Heart right ventricle (tissue), 16 donors: ENCODE measurements at regions not wholly inside any gene's neighbourhood (a gene's known extent, or its start where the extent isn't known, plus 50 kb on each side); places are given as distances from the start of the nearest gene placed in this dataset.

Source experiments
- ATAC-seq, 8 donors: fragments of 200-7000 bp; cut with Tn5 transposase; one replicate each; pipeline ENCODE4 v1.9.1; 2020; ENCODE audit warnings: mild to moderate bottlenecking in 8 of 8, moderate library complexity in 8 of 8, moderate number of reproducible peaks in 1 of 8
- DNase-seq, 2 donors: peaks; one replicate each; pipeline ENCODE4 v3.0.0-alpha.2; 2020
- H3K27ac ChIP-seq, 10 donors: fragments of 200-600 bp; sonication (generic) in 2 of 10; one replicate each; pipeline versions ENCODE4 v1.5.0 to v1.8.0; 2020 to 2022; ENCODE audit warnings: mild to moderate bottlenecking in 3 of 10
- H3K27me3 ChIP-seq, 7 donors: fragments of 200-600 bp; one replicate each; pipeline ENCODE4 v1.8.0; 2021 to 2022; ENCODE audit warnings: mild to moderate bottlenecking in 2 of 7
- H3K36me3 ChIP-seq, 9 donors: fragments of 200-600 bp; sonication (generic) in 1 of 9; one replicate each; pipeline versions ENCODE4 v1.5.0 to v1.8.0; 2020 to 2022; ENCODE audit warnings: mild to moderate bottlenecking in 2 of 9
- H3K4me1 ChIP-seq, 9 donors: fragments of 200-600 bp; sonication (generic) in 1 of 9; one replicate each; pipeline versions ENCODE4 v1.5.0 to v1.8.0; 2020 to 2022; ENCODE audit warnings: mild to moderate bottlenecking in 4 of 9
- H3K4me3 ChIP-seq, 10 donors: fragments of 200-600 bp; sonication (generic) in 2 of 10; one replicate each; pipeline versions ENCODE4 v1.5.0 to v1.8.0; 2020 to 2022; ENCODE audit warnings: mild to moderate bottlenecking in 7 of 10, moderate library complexity in 2 of 10
- H3K9me3 ChIP-seq, 11 donors: fragments of 200-600 bp in 10 of 11; sonication (generic) in 2 of 11; one replicate each; pipeline versions ENCODE4 v1.5.0 to v1.8.0; 2013 to 2022; ENCODE audit warnings: mild to moderate bottlenecking in 2 of 11, control low read depth in 1 of 11, moderate library complexity in 1 of 11
- WGBS, 2 donors: extraction: QIAGEN DNeasy Blood & Tissue Kit; methylation state at CpG; one replicate each; pipeline ENCODE4 v1.1.7; 2013; ENCODE audit warnings: inconsistent platforms in 1 of 2; 5-methylcytosine and 5-hydroxymethylcytosine counted together
- intact Hi-C, 10 donors: fragments of 100-400 bp; cut with DNase I; formaldehyde crosslinking; loops; one replicate each; pipeline versions ENCODE4 v1.11.1 to v1.14.2; 2022
- TF ChIP-seq, protein P1 (sequence below), 9 donors: fragments of 200-600 bp; sonication (generic) in 2 of 9; IDR thresholded peaks; one replicate each; pipeline versions ENCODE4 v1.5.0 to v1.8.0; 2021 to 2022; ENCODE audit warnings: antibody characterized with exemption in 9 of 9, mild to moderate bottlenecking in 5 of 9, moderate library complexity in 1 of 9
- donor health status: Arrhythmogenic right ventricular cardiomyopathy.
- donor health status: ischemic (EF 13 %, LVEDD 7.1; RV severe dilation, severe dysfunction).
- donor health status: healthy with polysubstance abuse.
- donor health status: DM: no; HTN: yes; CAD: no.
- donor health status: DM: no; HTN: no; CAD: no.
- donor health status: ischemic (EF 25% LVEDD 6.9; RV normal size, moderate dysfunction).
- donor health status: ischemic (EF 25% LVEDD 5.7; RV mildly dilated, moderate dysfunction).
- donor health status: healthy.
- donor health status: DM: yes; HTN: yes; CAD: no.
- donor health status: Ischemic cardiomyopathy.
- donor health status: ischemic (EF 35%, LVEDD 5.7; RV mildly dilated, moderate dysfunction).
- donor health status: nonischemic (EF 11% LVEDD 7.7; RV severe dilation, severe dysfunction).
- donor health status: DM: yes; HTN: yes; CAD: no.
- donor health status: PGD.
- donor health status: ischemic (EF 29% LVEDD 5.4; RV normal size, mild dysfunction).
- donor health status: nonischemic (EF 23%, LVEDD 6.1; RV moderate dilation, normal function).

DNA sequence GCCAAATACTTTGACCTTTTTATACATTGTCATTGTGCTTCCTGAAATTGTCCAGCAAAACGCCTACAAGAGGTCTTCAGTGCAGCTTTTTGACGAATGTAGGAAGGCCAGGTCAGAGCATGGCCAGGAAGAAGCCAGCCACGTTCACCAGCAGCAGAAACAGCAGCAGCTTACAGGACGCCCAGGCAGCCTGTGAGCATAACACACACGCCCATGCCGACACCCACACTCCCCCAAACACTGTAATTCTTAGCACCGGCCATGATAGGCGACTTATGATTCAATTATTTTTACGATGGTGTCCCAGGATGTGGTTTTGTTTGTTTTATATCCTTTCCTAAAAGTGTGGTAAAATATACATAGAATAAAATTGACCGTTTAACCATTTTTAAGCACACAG, 249.1 kb upstream of the SALL3 start:
- Histone ChIP-seq H3K27me3 (peaks cover 0 to 13% (median 5%) of the 10 kb centered on the region in 7 donors), H3K4me3 (no peak overlapping the region), H3K27ac (no peak overlapping the region), H3K9me3 (no peaks in the 10 kb centered on the region), H3K4me1 (no peaks in the 10 kb centered on the region), H3K36me3 (no peaks in the 10 kb centered on the region)
- no peak for ATAC-seq
- intact Hi-C loops = no loop called here
- TF ChIP-seq, protein P1, sequence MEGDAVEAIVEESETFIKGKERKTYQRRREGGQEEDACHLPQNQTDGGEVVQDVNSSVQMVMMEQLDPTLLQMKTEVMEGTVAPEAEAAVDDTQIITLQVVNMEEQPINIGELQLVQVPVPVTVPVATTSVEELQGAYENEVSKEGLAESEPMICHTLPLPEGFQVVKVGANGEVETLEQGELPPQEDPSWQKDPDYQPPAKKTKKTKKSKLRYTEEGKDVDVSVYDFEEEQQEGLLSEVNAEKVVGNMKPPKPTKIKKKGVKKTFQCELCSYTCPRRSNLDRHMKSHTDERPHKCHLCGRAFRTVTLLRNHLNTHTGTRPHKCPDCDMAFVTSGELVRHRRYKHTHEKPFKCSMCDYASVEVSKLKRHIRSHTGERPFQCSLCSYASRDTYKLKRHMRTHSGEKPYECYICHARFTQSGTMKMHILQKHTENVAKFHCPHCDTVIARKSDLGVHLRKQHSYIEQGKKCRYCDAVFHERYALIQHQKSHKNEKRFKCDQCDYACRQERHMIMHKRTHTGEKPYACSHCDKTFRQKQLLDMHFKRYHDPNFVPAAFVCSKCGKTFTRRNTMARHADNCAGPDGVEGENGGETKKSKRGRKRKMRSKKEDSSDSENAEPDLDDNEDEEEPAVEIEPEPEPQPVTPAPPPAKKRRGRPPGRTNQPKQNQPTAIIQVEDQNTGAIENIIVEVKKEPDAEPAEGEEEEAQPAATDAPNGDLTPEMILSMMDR (IDR thresholded peaks at IDR 0.05) = no peak
- WGBS, 2 donors = 49 to 59% methylated on average over 10 of the region's 10 CpGs
- no peak for DNase-seq

DNA sequence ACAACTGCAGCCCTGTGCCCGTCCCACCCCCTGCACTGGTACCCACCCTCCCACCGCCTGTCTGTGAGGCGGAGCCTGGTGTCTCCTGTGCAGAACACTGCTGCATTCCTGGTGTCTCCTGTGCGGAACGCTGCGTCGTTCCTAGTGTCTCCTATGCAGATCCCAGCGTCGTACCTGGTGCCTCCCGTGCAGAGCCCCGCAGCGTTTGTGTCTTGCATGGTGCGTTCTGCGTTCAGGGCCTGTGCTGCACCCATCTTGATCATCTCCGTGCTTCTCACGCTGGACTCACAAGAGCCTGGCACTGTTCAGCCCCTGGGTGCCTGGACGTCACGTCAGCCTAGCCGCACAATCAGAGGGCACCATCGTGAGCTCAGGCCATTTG, 248.6 kb upstream of the SALL3 start:
- 77% methylated on average over 20 of the region's 20 CpGs for whole genome bisulfite sequencing, 2 donors

DNA sequence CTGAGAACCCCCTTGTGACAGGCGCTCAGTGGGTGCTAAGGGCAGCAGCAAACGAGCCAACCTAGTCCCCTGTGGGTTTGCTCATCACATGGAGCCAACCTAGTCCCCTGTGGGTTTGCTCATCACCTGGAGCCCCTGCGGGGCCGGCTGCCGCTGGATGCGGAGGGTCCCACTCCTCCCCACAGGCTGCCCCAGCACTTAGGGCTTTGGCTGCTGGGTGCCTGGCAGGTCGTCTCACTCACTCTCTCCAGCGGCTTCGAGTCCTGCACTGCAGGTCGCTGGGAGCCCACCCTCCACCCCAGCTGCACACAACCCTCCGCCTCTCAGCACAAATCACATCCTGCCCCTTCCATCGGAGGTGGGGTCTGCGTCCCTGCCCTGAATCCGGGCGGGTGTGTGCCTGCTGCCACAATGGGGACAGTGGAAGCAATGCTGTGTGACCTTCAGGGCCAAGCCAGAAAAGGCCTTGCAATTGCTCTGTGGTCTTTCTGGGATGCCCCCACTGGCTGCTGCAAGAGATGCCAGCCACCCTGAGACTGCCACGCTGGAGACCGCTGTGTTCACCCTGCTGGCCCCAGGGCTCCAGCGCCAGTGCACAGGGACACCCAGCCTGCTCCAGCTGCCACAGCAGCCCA, 248.1 kb upstream of the SALL3 start:
- no peak overlapping the region for H3K27ac ChIP-seq
- intact Hi-C loops = no loop called here
- H3K36me3 ChIP-seq = no peaks in the 10 kb centered on the region
- H3K27me3 ChIP-seq = peaks cover 0 to 13% (median 5%) of the 10 kb centered on the region in 7 donors
- H3K9me3 ChIP-seq = no peaks in the 10 kb centered on the region
- H3K4me3 ChIP-seq = no peak overlapping the region
- ATAC-seq (no peak), DNase-seq (no peak)
- 72 to 74% methylated on average over 16 to 18 of the region's 18 CpGs for WGBS, 2 donors
- no peaks in the 10 kb centered on the region for H3K4me1 ChIP-seq
- TF ChIP-seq, protein P1 (IDR thresholded peaks at IDR 0.05) = no peak

More for the DNA sequence above, 248.6 kb upstream of the SALL3 start:
- Histone ChIP-seq H3K27ac (no peak overlapping the region), H3K4me3 (no peak overlapping the region), H3K36me3 (no peaks in the 10 kb centered on the region), H3K27me3 (peaks cover 0 to 13% (median 5%) of the 10 kb centered on the region in 7 donors), H3K4me1 (no peaks in the 10 kb centered on the region), H3K9me3 (no peaks in the 10 kb centered on the region)
- no peak for DNase-seq
- ATAC-seq = no peak
- intact Hi-C loops = no loop called here
- TF ChIP-seq, protein P1 (IDR thresholded peaks at IDR 0.05) = no peak

DNA sequence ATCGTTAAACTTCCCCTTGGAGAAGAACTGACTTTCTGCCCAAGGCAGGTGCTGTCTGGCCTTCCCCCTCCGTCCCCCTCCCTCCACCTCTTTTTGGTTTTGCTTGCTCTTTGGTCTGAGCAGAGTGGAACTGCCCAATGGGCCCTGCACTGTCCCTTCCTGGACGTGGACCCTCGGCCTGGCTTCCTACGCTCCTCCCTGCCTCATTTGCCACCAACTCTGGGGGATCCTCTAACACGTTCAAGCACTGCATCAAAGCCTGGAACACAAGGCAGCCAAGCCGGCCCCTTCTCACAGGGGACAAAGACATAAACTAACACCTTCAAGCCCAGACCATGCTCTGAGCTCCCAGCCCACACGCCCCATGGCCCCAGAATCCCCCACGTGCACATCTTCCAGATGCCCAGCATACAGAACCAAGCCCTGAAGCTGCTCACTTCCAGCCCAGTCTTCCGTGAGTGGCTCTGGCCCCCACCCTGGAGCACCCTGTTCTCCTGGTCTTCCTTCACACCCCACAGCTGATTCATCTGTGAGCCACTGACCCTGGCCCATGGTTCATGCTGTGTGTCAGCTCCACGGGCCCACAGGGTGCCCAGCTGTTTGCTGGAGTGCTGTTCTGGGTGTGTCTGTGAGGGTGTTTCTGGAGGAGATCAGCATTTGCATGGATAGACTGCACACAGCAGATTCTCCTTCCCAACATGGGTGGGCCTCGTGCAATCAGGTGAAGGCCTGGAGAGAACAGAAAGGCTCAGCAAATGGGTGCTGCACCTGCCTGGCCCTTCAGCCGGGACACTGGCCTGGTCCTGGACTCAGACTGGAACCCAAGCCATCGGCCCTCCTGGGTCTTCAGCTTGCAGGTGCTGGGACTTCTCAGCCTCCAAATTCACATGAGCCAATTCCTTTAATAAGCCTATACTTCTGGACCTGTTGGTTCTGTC, 247.1 kb upstream of the SALL3 start:
- intact Hi-C loops = no loop called here
- no peaks in the 10 kb centered on the region for H3K36me3 ChIP-seq
- peaks cover 0 to 13% (median 5%) of the 10 kb centered on the region in 7 donors for H3K27me3 ChIP-seq
- DNase-seq (no peak), ATAC-seq (no peak)
- 71 to 80% methylated on average over 14 of the region's 14 CpGs for WGBS, 2 donors
- H3K4me3 ChIP-seq = no peak overlapping the region
- no peaks in the 10 kb centered on the region for H3K9me3 ChIP-seq
- TF ChIP-seq, protein P1 (IDR thresholded peaks at IDR 0.05) = no peak
- H3K27ac ChIP-seq = no peak overlapping the region
- no peaks in the 10 kb centered on the region for H3K4me1 ChIP-seq
